Mucosa of descending colon (tissue), 3 donors: ENCODE measurements at regions not wholly inside any gene's neighbourhood (a gene's known extent, or its start where the extent isn't known, plus 50 kb on each side); places are given as distances from the start of the nearest gene placed in this dataset.

Experiments
- ATAC-seq: fragments of 200-7000 bp; cut with Tn5 transposase; one replicate; pipeline ENCODE4 v1.9.1; 2020; ENCODE audit warnings: mild to moderate bottlenecking, moderate library complexity
- DNase-seq, 3 donors: peaks; one replicate each; pipeline ENCODE4 v3.0.0-alpha.2; 2020
- H3K36me3 ChIP-seq: fragments of 200-600 bp; one replicate; pipeline ENCODE4 v1.8.0; 2021; ENCODE audit warnings: low read depth, mild to moderate bottlenecking
- H3K4me1 ChIP-seq: fragments of 200-600 bp; one replicate; pipeline ENCODE4 v1.8.0; 2021; ENCODE audit warnings: low read depth, mild to moderate bottlenecking
- H3K4me3 ChIP-seq: fragments of 200-600 bp; one replicate; pipeline ENCODE4 v1.8.0; 2021; ENCODE audit warnings: mild to moderate bottlenecking
- H3K9me3 ChIP-seq: fragments of 200-600 bp; one replicate; pipeline ENCODE4 v1.8.0; 2021; ENCODE audit warnings: mild to moderate bottlenecking
- intact Hi-C, 2 donors: fragments of 100-400 bp; cut with DNase I in 1 of 2; cut with micrococcal nuclease in 1 of 2; formaldehyde crosslinking; loops; one replicate each; pipeline versions ENCODE4 v1.11.0 to v1.11.1; 2022; cut with DNase I, micrococcal nuclease
- TF ChIP-seq, protein P1 (sequence below): fragments of 200-600 bp; IDR thresholded peaks from one replicate; pipeline ENCODE4 v1.8.0; 2022; ENCODE audit warnings: antibody characterized with exemption, mild to moderate bottlenecking
- donor health status: DM: no; HTN: no; CAD: no; lungs with moderate emphysema.
- donor health status: DM: no; HTN: no; CAD: no.
- donor health status: DM: no; HTN: yes; CAD: no.

DNA sequence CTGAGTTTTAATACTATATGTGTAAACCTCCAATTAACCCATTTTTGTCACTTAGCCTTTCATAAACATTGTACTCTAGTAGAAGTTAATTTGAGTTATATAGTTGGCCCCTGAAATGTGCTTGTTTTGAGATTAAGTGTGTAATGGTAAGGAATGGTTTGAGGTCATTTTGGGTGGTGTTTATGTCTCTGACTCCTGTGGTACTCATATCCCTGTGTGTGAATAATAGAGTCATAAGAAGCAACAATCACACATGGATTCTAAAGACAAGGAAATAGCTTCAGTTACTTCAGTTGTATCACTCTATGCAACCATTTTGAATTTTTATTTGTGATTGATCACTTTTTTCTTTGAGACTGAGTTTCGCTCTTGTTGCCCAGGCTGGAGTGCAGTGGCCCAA is 408.5 kb downstream of the MFSD1 start:
- Histone ChIP-seq H3K36me3 (no peaks in the 10 kb centered on the region), H3K9me3 (no peaks in the 10 kb centered on the region), H3K4me3 (no peak overlapping the region), H3K4me1 (no peaks in the 10 kb centered on the region)
- DNase-seq, result no peak
- intact Hi-C loops, result no loop called here
- no peak for ATAC-seq
- TF ChIP-seq, protein P1, sequence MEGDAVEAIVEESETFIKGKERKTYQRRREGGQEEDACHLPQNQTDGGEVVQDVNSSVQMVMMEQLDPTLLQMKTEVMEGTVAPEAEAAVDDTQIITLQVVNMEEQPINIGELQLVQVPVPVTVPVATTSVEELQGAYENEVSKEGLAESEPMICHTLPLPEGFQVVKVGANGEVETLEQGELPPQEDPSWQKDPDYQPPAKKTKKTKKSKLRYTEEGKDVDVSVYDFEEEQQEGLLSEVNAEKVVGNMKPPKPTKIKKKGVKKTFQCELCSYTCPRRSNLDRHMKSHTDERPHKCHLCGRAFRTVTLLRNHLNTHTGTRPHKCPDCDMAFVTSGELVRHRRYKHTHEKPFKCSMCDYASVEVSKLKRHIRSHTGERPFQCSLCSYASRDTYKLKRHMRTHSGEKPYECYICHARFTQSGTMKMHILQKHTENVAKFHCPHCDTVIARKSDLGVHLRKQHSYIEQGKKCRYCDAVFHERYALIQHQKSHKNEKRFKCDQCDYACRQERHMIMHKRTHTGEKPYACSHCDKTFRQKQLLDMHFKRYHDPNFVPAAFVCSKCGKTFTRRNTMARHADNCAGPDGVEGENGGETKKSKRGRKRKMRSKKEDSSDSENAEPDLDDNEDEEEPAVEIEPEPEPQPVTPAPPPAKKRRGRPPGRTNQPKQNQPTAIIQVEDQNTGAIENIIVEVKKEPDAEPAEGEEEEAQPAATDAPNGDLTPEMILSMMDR, result no peak

DNA sequence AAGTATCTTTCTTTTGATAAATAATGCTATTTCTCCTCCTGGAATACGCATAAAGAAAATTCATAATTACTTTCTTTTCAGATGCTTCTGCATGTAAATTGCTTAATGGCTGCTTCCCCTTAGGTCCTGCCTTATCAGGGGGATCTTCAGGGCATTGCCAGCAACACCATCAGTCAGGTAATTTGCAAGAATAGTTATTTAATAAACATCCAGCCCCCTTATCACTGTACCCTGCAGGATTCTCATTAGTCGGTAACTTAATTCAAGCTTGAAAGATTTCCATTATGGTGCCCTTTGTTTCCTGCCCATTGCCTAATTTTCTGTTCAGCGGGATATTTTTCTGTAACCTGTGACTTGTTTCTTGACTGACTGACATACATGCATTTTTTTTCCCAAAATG is 414.5 kb downstream of the MFSD1 start:
- H3K9me3 ChIP-seq, result no peaks in the 10 kb centered on the region
- no peaks in the 10 kb centered on the region for H3K36me3 ChIP-seq
- DNase-seq, result no peak
- ATAC-seq, result no peak
- no peak overlapping the region for H3K4me3 ChIP-seq
- no peaks in the 10 kb centered on the region for H3K4me1 ChIP-seq
- TF ChIP-seq, protein P1, result no peak
- intact Hi-C loops, result no loop called here

- no peak for DNase-seq
- ATAC-seq, result no peak
- Histone ChIP-seq H3K4me1 (no peaks in the 10 kb centered on the region), H3K36me3 (no peaks in the 10 kb centered on the region), H3K4me3 (no peak overlapping the region), H3K9me3 (no peaks in the 10 kb centered on the region)
- intact Hi-C loops, result no loop called here
- TF ChIP-seq, protein P1, result no peak
Measured at GRCh38 chr3:159219231-159219630, 417.4 kb downstream of the MFSD1 start.

GRCh38 chr3:159221335-159221734 is 419.5 kb downstream of the MFSD1 start:
- intact Hi-C loops, result no loop called here

GRCh38 chr3:159229116-159229680 is 427.3 kb downstream of the MFSD1 start:
- TF ChIP-seq, protein P1, result no peak
- intact Hi-C loops, result no loop called here
- no peaks in the 10 kb centered on the region for H3K36me3 ChIP-seq
- H3K9me3 ChIP-seq, result no peaks in the 10 kb centered on the region
- H3K4me3 ChIP-seq, result no peak overlapping the region
- no peaks in the 10 kb centered on the region for H3K4me1 ChIP-seq
- ATAC-seq (no peak), DNase-seq (no peak)

More at GRCh38 chr3:159221335-159221734, 419.5 kb downstream of the MFSD1 start:
- ATAC-seq, result no peak
- no peaks in the 10 kb centered on the region for H3K9me3 ChIP-seq
- H3K36me3 ChIP-seq, result no peaks in the 10 kb centered on the region
- no peak for DNase-seq
- H3K4me3 ChIP-seq, result no peak overlapping the region
- H3K4me1 ChIP-seq, result no peaks in the 10 kb centered on the region
- TF ChIP-seq, protein P1, result no peak

GRCh38 chr3:159232966-159233365 is 431.1 kb downstream of the MFSD1 start:
- H3K4me1 ChIP-seq, result no peaks in the 10 kb centered on the region
- DNase-seq, result no peak
- no peak overlapping the region for H3K4me3 ChIP-seq
- H3K36me3 ChIP-seq, result no peaks in the 10 kb centered on the region
- no peak for ATAC-seq
- no peaks in the 10 kb centered on the region for H3K9me3 ChIP-seq
- TF ChIP-seq, protein P1, result no peak
- intact Hi-C loops, result loop anchor here in 1 of 2 donors (10.0 kb wide), 1 partner anchor 98 kb away; no protein-coding TSS in a partner anchor
